Astrocyte (in vitro differentiated cells and primary cell): ENCODE measurements at regions not wholly inside any gene's neighbourhood (a gene's known extent, or its start where the extent isn't known, plus 50 kb on each side); places are given as distances from the start of the nearest gene placed in this dataset.

Experiments used
- EZH2 ChIP-seq: IDR thresholded peaks from 2 replicates; pipeline ENCODE4 v1.6.1; 2012; ENCODE audit warnings: mild to moderate bottlenecking, low read length, inconsistent platforms; ENCODE audit not compliant: insufficient read depth
- TF ChIP-seq, protein P1 (sequence below): IDR thresholded peaks from 2 replicates; pipeline ENCODE4 v1.5.1; 2011; ENCODE audit warnings: low read depth, mild to moderate bottlenecking, inconsistent platforms, low read length, moderate library complexity; ENCODE audit not compliant: insufficient read depth

DNA sequence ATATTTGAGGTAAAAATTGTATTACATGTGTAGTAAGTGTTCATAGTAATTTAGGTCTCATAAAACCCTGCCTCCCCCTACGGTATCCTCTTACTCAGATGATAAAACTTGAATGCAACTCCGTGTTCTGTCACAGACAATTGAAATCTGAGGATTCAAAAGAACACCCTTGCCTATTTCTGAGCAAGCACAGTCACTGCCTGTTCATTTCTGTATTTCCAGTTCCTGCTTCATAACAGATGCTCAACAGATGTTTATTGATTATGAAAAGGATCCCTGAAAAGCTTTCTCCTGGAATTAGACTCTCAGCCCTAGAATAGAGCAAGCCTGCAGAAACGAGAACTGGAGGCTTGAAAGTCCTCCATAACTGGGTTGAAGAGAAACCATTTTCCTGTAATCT, 144.1 kb upstream of the SPEF2 start:
- TF ChIP-seq, protein P1, sequence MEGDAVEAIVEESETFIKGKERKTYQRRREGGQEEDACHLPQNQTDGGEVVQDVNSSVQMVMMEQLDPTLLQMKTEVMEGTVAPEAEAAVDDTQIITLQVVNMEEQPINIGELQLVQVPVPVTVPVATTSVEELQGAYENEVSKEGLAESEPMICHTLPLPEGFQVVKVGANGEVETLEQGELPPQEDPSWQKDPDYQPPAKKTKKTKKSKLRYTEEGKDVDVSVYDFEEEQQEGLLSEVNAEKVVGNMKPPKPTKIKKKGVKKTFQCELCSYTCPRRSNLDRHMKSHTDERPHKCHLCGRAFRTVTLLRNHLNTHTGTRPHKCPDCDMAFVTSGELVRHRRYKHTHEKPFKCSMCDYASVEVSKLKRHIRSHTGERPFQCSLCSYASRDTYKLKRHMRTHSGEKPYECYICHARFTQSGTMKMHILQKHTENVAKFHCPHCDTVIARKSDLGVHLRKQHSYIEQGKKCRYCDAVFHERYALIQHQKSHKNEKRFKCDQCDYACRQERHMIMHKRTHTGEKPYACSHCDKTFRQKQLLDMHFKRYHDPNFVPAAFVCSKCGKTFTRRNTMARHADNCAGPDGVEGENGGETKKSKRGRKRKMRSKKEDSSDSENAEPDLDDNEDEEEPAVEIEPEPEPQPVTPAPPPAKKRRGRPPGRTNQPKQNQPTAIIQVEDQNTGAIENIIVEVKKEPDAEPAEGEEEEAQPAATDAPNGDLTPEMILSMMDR = no peak
- no peak for TF ChIP-seq EZH2
